ENCODE measurements at regions not wholly inside any gene's neighbourhood (a gene's known extent, or its start where the extent isn't known, plus 50 kb on each side); places are given as distances from the start of the nearest gene placed in this dataset.

DNA sequence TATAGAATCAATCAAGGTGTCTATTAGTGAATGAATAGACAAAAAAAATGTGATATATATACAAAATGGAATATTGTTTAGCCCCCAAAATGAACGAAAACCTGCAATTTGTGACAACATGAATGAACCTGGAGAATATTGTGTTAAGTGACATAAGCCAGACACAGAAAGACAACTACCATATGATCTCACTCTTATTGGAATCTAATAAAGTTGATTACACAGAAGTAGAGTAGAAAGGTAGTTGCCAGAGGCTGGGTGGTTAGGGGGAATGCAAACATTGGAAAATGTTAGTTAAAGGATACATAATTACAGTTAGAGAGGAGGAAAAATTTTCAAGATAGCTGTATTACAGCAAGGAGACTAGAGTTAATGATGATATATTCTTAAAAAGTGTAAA lies 1962.3 kb downstream of the EFNA5 start:
- TF ChIP-seq, protein P1, sequence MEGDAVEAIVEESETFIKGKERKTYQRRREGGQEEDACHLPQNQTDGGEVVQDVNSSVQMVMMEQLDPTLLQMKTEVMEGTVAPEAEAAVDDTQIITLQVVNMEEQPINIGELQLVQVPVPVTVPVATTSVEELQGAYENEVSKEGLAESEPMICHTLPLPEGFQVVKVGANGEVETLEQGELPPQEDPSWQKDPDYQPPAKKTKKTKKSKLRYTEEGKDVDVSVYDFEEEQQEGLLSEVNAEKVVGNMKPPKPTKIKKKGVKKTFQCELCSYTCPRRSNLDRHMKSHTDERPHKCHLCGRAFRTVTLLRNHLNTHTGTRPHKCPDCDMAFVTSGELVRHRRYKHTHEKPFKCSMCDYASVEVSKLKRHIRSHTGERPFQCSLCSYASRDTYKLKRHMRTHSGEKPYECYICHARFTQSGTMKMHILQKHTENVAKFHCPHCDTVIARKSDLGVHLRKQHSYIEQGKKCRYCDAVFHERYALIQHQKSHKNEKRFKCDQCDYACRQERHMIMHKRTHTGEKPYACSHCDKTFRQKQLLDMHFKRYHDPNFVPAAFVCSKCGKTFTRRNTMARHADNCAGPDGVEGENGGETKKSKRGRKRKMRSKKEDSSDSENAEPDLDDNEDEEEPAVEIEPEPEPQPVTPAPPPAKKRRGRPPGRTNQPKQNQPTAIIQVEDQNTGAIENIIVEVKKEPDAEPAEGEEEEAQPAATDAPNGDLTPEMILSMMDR (IDR thresholded peaks at IDR 0.05; ENCODE audit: poor library complexity) = no peak
- TF ChIP-seq EZH2phosphoT487 (IDR thresholded peaks at IDR 0.05; ENCODE audit: low read depth, severe bottlenecking, unreplicated experiment) = no peak
